ENCODE measurements at regions not wholly inside any gene's neighbourhood (a gene's known extent, or its start where the extent isn't known, plus 50 kb on each side); places are given as distances from the start of the nearest gene placed in this dataset.

GRCh38 chr7:120108376-120108775 is 164.6 kb upstream of the KCND2 start:
- no peak overlapping the region for H3K27ac Mint-ChIP-seq
- H3K4me3 Mint-ChIP-seq = no peak overlapping the region
- no peak for DNase-seq (ENCODE audit: extremely low spot score, unreplicated experiment)
- H3K27me3 Mint-ChIP-seq = no peaks in the 10 kb centered on the region
- TF ChIP-seq CTCF (conservative IDR thresholded peaks at IDR 0.05) = no peak
- peaks cover 12% of the 10 kb centered on the region for H3K9me3 Mint-ChIP-seq
- H3K4me1 Mint-ChIP-seq (ENCODE audit: unreplicated experiment) = no peaks in the 10 kb centered on the region
- no peaks in the 10 kb centered on the region for H3K36me3 Mint-ChIP-seq

DNA sequence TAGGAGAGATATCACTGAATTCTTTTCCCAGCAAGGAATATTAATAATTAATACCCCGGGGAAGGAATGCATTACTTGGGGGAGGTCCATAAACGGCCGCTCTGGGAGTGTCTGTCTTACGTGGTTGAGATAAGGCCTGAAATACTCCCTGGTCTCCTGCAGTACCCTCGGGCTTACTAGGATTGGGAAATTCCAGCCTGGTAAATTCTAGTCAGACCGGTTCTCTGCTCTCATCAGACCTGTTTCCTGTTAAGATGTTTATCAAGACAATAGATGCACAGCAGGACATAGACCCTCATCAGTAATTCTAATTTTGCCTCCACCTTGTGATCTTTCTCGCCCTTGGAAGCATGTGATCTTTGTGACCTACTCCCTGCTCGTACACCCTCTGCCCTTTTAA is 162.8 kb upstream of the KCND2 start:
- no peak for DNase-seq (ENCODE audit: extremely low spot score, unreplicated experiment)
- Mint-ChIP-seq H3K27me3 (no peaks in the 10 kb centered on the region), H3K36me3 (no peaks in the 10 kb centered on the region), H3K4me3 (no peak overlapping the region), H3K9me3 (peaks cover 12% of the 10 kb centered on the region), H3K4me1 (ENCODE audit: unreplicated experiment) (no peaks in the 10 kb centered on the region), H3K27ac (no peak overlapping the region)
- no peak for TF ChIP-seq CTCF (conservative IDR thresholded peaks at IDR 0.05)

GRCh38 chr7:120114626-120115025 is 158.3 kb upstream of the KCND2 start:
- no peaks in the 10 kb centered on the region for H3K27me3 Mint-ChIP-seq
- H3K27ac Mint-ChIP-seq = no peak overlapping the region
- no peak overlapping the region for H3K4me3 Mint-ChIP-seq
- no peaks in the 10 kb centered on the region for H3K36me3 Mint-ChIP-seq
- H3K4me1 Mint-ChIP-seq (ENCODE audit: unreplicated experiment) = no peaks in the 10 kb centered on the region
- no peak for DNase-seq (ENCODE audit: extremely low spot score, unreplicated experiment)
- no peak for TF ChIP-seq CTCF (conservative IDR thresholded peaks at IDR 0.05)
- peaks cover 12% of the 10 kb centered on the region for H3K9me3 Mint-ChIP-seq

- no peaks in the 10 kb centered on the region for H3K36me3 Mint-ChIP-seq
- DNase-seq (ENCODE audit: extremely low spot score, unreplicated experiment) = no peak
- no peak overlapping the region for H3K4me3 Mint-ChIP-seq
- H3K27me3 Mint-ChIP-seq = no peaks in the 10 kb centered on the region
- TF ChIP-seq CTCF (conservative IDR thresholded peaks at IDR 0.05) = no peak
- H3K4me1 Mint-ChIP-seq (ENCODE audit: unreplicated experiment) = no peaks in the 10 kb centered on the region
- H3K9me3 Mint-ChIP-seq = no peaks in the 10 kb centered on the region
- H3K27ac Mint-ChIP-seq = no peak overlapping the region
Observed at GRCh38 chr7:120123528-120123927, 149.4 kb upstream of the KCND2 start.

DNA sequence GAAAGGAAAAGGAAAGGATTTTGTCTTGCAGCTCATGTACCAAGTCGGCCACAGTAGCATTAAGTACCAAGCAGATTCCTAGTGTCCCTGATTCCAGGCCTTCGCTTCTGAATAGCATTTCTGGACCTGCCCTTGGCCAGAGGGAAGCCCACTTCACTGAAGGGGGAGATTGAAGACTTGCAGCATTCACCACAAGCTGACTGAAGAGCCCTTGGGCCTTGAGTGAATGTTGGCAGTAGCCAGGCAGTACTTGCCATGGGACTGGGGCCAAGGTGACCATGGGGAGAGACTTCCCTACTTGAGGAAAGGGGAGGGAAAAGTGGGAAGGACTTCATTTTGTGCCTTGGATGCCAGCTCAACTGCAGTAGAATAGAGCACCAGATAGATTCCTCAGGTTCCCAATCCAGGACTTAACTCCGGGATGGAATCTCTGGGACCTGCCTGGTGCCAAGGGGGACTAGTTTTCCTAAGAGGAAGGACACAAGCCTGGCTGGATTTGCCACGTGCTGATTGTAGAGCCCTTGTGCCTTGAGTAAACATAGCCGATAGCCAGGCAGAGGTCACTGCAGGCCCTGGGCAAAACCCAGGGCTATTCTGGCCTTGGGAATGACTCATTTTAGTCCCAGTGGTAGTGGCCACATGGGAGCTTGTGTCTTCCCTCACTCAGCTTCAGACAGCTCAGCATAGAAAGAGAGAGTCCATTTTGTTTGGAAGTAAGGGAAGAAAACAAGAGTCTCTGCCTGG is 141.7 kb upstream of the KCND2 start:
- no peaks in the 10 kb centered on the region for H3K4me1 Mint-ChIP-seq (ENCODE audit: unreplicated experiment)
- no peak for DNase-seq (ENCODE audit: extremely low spot score, unreplicated experiment)
- no peak overlapping the region for H3K27ac Mint-ChIP-seq
- TF ChIP-seq CTCF (conservative IDR thresholded peaks at IDR 0.05) = no peak
- no peaks in the 10 kb centered on the region for H3K27me3 Mint-ChIP-seq
- no peak overlapping the region for H3K4me3 Mint-ChIP-seq
- peaks cover 9% of the 10 kb centered on the region for H3K9me3 Mint-ChIP-seq
- H3K36me3 Mint-ChIP-seq = no peaks in the 10 kb centered on the region
